ENCODE measurements at regions not wholly inside any gene's neighbourhood (a gene's known extent, or its start where the extent isn't known, plus 50 kb on each side); places are given as distances from the start of the nearest gene placed in this dataset.

- Histone ChIP-seq H3K4me1 (ENCODE audit: control insufficient read depth, insufficient read depth, low read length) (no peaks in the 10 kb centered on the region), H3K27ac (ENCODE audit: low read length) (no peak overlapping the region), H3K27me3 (ENCODE audit: control insufficient read depth, insufficient read depth, low read length) (no peaks in the 10 kb centered on the region), H3K9me3 (ENCODE audit: control insufficient read depth, insufficient read depth, low read depth, low read length) (no peaks in the 10 kb centered on the region), H3K36me3 (ENCODE audit: control insufficient read depth, insufficient read depth, low read length) (no peaks in the 10 kb centered on the region), H3K4me3 (ENCODE audit: low read depth in 2 of 2, low read length in 2 of 2) (no peak overlapping the region)
- POLR2A ChIA-PET, result no interaction called here
- intact Hi-C loops (cut with micrococcal nuclease; ENCODE audit: unreplicated experiment), result no loop called here
- BruUV-seq (replicated peaks), result no TSS peak
- TF ChIP-seq POLR2AphosphoS5 (IDR thresholded peaks at IDR 0.05; ENCODE audit: low read depth, low read length) (no peak), REST (IDR thresholded peaks at IDR 0.05; ENCODE audit: insufficient read depth in 1 of 2, low read depth in 2 of 2, low read length in 1 of 2) (no peak), SIN3A (IDR thresholded peaks at IDR 0.05; ENCODE audit: borderline replicate concordance, insufficient read depth, low read depth, low read length) (no peak), CTCF (IDR thresholded peaks at IDR 0.05) (no peak), TCF7L2 (IDR thresholded peaks at IDR 0.05; ENCODE audit: low read depth, low read length) (no peak)
- DNase-seq (ENCODE audit: low read depth, low spot score), result no peak
- CTCF ChIA-PET, result no interaction called here
- in situ Hi-C loops (cut with HindIII; ENCODE audit: low pct_unique_long_range_greater_than_20kb, low sequenced_read_pairs), result no loop called here
- no peak for ATAC-seq
Observed at GRCh38 chr20:60751826-60752225, 500.2 kb upstream of the CDH4 start.

GRCh38 chr20:60752741-60753420, 499.2 kb upstream of the CDH4 start:
- BruUV-seq (replicated peaks), result no TSS peak
- DNase-seq (ENCODE audit: low read depth, low spot score) (no peak), ATAC-seq (no peak)
- H3K36me3 ChIP-seq (ENCODE audit: control insufficient read depth, insufficient read depth, low read length), result no peaks in the 10 kb centered on the region
- intact Hi-C loops (cut with micrococcal nuclease; ENCODE audit: unreplicated experiment) (no loop called here), in situ Hi-C loops (cut with HindIII; ENCODE audit: low pct_unique_long_range_greater_than_20kb, low sequenced_read_pairs) (no loop called here)
- H3K4me1 ChIP-seq (ENCODE audit: control insufficient read depth, insufficient read depth, low read length), result no peaks in the 10 kb centered on the region
- TF ChIP-seq POLR2AphosphoS5 (IDR thresholded peaks at IDR 0.05; ENCODE audit: low read depth, low read length), result no peak
- TF ChIP-seq CTCF (IDR thresholded peaks at IDR 0.05), result no peak
- no peak for TF ChIP-seq TCF7L2 (IDR thresholded peaks at IDR 0.05; ENCODE audit: low read depth, low read length)
- TF ChIP-seq REST (IDR thresholded peaks at IDR 0.05; ENCODE audit: insufficient read depth in 1 of 2, low read depth in 2 of 2, low read length in 1 of 2), result no peak
- no peak for TF ChIP-seq SIN3A (IDR thresholded peaks at IDR 0.05; ENCODE audit: borderline replicate concordance, insufficient read depth, low read depth, low read length)
- H3K27me3 ChIP-seq (ENCODE audit: control insufficient read depth, insufficient read depth, low read length), result no peaks in the 10 kb centered on the region
- no peak overlapping the region for H3K27ac ChIP-seq (ENCODE audit: low read length)
- ChIA-PET POLR2A (no interaction called here), CTCF (no interaction called here)
- no peaks in the 10 kb centered on the region for H3K9me3 ChIP-seq (ENCODE audit: control insufficient read depth, insufficient read depth, low read depth, low read length)
- H3K4me3 ChIP-seq (ENCODE audit: low read depth in 2 of 2, low read length in 2 of 2), result no peak overlapping the region

Measured in Panc1 (cell line).